DND-41 (cell line): ENCODE measurements at regions not wholly inside any gene's neighbourhood (a gene's known extent, or its start where the extent isn't known, plus 50 kb on each side); places are given as distances from the start of the nearest gene placed in this dataset.

Source experiments
- CTCF ChIP-seq: IDR thresholded peaks from 2 replicates; pipeline ENCODE4 v1.5.1; 2012; ENCODE audit warnings: borderline replicate concordance, low read length, moderate library complexity, mild to moderate bottlenecking; ENCODE audit not compliant: poor library complexity, severe bottlenecking; ENCODE audit errors: extremely low read depth
- EZH2 ChIP-seq: IDR thresholded peaks from 3 replicates; pipeline ENCODE4 v1.6.1; 2012; ENCODE audit warnings: borderline replicate concordance, low read depth, mild to moderate bottlenecking, moderate library complexity, low read length, inconsistent platforms; ENCODE audit not compliant: severe bottlenecking

- no peak for TF ChIP-seq EZH2
- TF ChIP-seq CTCF = no peak
Measured at GRCh38 chr6:15793826-15794225, 131.0 kb upstream of the DTNBP1 start.
